HG03039 (cell line): ENCODE measurements at regions not wholly inside any gene's neighbourhood (a gene's known extent, or its start where the extent isn't known, plus 50 kb on each side); places are given as distances from the start of the nearest gene placed in this dataset.
"Not testable (repeated sequence)": the region's sequence is repeated elsewhere in the genome, so short reads cannot be mapped to it uniquely, and the experiment has no call there.

ENCODE experiments used
- ATAC-seq: cut with Tn5 transposase; IDR thresholded peaks from one replicate; pipeline ENCODE4 v1.9.1; 2021; ENCODE audit warnings: mild to moderate bottlenecking, moderate library complexity; ENCODE audit not compliant: unreplicated experiment

- ATAC-seq = no peak
These were observed 1498.8 kb downstream of the MAT2B start for GRCh38 chr5:165004175-165004574.

- no peak for ATAC-seq
These were observed 1509.0 kb downstream of the MAT2B start for GRCh38 chr5:165014439-165014838.

GRCh38 chr5:165015126-165015525 lies 1509.7 kb downstream of the MAT2B start:
- ATAC-seq = no peak

GRCh38 chr5:165015547-165015946 lies 1510.1 kb downstream of the MAT2B start:
- ATAC-seq = no peak

GRCh38 chr5:165026971-165027370 lies 1521.6 kb downstream of the MAT2B start:
- ATAC-seq = no peak

- no peak for ATAC-seq
These were observed 1522.9 kb downstream of the MAT2B start for GRCh38 chr5:165028356-165028755.

GRCh38 chr5:165029099-165029870 lies 1523.9 kb downstream of the MAT2B start:
- no peak for ATAC-seq

GRCh38 chr5:165030971-165031370 lies 1525.6 kb downstream of the MAT2B start:
- ATAC-seq = no peak

- ATAC-seq = no peak
These were observed 1526.0 kb downstream of the MAT2B start for GRCh38 chr5:165031371-165031770.

GRCh38 chr5:165035520-165035919 lies 1530.1 kb downstream of the MAT2B start:
- ATAC-seq = no peak

- ATAC-seq = no peak
These were observed 1534.3 kb downstream of the MAT2B start for GRCh38 chr5:165039748-165040147.

GRCh38 chr5:165045941-165046340 lies 1540.5 kb downstream of the MAT2B start:
- ATAC-seq = not testable (repeated sequence)

GRCh38 chr5:165055476-165055875 lies 1550.1 kb downstream of the MAT2B start:
- ATAC-seq = no peak

- ATAC-seq = no peak
These were observed 1551.7 kb downstream of the MAT2B start for GRCh38 chr5:165057145-165057544.

- ATAC-seq = no peak
These were observed 1561.4 kb downstream of the MAT2B start for GRCh38 chr5:165066751-165067385.

GRCh38 chr5:165076686-165077085 lies 1571.3 kb downstream of the MAT2B start:
- no peak for ATAC-seq

GRCh38 chr5:165079389-165079788 lies 1574.0 kb downstream of the MAT2B start:
- ATAC-seq = no peak

GRCh38 chr5:165083394-165083793 lies 1578.0 kb downstream of the MAT2B start:
- ATAC-seq = no peak

GRCh38 chr5:165086465-165086864 lies 1581.0 kb downstream of the MAT2B start:
- ATAC-seq = no peak

GRCh38 chr5:165094782-165095181 lies 1589.4 kb downstream of the MAT2B start:
- ATAC-seq = no peak

GRCh38 chr5:165101709-165102108 lies 1596.3 kb downstream of the MAT2B start:
- no peak for ATAC-seq

GRCh38 chr5:165104611-165105010 lies 1599.2 kb downstream of the MAT2B start:
- ATAC-seq = no peak
